ENCODE measurements at regions not wholly inside any gene's neighbourhood (a gene's known extent, or its start where the extent isn't known, plus 50 kb on each side); places are given as distances from the start of the nearest gene placed in this dataset.
"Not testable (repeated sequence)": the region's sequence is repeated elsewhere in the genome, so short reads cannot be mapped to it uniquely, and the experiment has no call there.

DNA sequence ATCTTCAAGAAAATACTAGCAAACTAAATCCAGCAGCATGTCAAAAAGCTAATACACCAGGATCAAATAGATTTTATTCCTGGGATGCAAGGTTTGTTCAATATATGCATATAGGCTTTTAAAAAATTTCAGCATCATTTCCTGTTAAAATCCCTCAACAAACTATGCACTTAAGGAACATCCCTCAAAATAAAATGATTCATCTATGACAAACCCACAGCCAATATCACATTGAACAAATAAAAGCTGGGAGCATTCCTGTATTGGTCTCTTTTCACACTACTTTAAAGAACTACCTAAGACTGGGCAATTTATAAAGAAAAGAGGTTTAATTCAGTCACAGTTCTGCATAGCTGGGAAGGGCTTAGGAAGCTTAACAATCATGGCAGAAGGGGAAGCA lies 726.7 kb downstream of the GRXCR1 start:
- DNase-seq: no peak

DNA sequence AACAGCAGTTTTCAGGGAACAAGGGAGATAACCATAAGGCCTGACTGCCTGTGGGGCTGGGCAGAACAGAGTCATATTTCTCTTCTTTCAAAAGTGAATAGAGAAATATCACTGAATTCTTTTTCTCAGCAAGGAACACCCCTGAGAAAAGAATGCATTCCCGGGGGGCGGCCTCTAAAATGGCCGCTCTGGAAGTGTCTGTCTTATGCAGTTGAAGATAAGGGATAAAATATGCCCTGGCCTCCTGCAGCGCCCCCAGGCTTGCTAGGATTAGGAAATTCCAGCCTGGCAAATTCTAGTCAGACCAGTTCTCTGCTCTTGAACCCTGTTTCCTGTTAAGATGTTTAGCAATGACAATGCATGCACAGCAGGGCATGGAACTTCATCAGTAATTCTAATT lies 745.4 kb downstream of the GRXCR1 start:
- not testable (repeated sequence) for DNase-seq

DNA sequence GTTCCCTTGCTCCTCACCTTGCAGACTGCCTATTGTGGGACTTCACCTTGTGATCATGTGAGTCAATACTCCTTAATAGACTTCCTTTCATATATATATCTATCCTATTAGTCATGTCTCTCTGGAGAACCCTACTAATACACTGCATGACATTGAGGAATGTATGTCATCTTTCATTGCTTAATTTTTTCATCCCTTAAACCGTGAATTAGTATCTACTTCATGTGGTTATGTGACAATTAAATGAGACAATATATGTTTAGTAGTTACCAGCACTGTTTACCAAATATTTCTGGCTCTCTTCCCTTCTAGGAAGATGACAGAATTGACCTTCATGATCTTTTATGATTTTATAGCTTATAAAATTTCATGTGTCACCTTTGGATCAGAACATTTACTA lies 759.5 kb downstream of the GRXCR1 start:
- no peak for DNase-seq

DNA sequence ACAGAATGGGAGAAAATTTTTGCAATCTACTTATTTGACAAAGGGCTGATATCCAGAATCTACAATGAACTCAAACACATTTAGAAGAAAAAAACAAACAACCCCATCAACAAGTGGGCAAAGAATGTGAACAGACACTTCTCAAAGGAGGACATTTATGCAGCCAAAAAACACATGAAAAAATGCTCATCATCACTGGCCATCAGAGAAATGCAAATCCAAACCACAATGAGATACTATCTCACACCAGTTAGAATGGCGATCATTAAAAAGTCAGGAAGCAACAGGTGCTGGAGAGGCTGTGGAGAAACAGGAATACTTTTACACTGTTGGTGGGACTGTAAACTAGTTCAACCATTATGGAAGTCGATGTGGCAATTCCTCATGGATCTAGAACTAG lies 767.0 kb downstream of the GRXCR1 start:
- not testable (repeated sequence) for DNase-seq

DNA sequence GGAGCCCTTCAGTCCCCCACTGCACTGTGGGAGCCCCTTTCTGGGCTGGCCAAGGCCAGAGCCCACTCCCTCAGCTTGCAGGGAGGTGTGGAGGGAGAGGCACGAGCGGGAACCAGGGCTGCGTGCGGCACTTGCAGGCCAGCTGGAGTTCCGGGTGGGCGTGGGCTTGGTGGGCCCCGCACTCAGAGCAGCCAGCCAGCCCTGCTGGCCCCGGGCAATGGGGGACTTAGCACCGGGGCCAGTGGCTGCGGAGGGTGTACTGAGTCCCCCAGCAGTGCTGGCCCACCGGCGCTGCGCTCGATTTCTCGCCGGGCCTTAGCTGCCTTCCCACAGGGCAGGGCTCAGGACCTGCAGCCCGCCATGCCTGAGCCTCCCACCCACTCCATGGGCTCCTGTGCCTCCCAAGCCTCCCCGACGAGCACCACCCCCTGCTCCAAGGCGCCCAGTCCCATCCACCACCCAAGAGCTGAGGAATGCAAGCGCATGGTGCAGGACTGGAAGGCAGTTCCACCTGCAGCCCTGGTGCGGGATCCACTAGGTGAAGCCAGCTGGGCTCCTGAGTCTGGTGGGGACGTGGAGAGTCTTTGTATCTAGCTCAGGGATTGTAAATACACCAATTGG lies 776.2 kb downstream of the KCTD8 start:
- DNase-seq: not testable (repeated sequence)

DNA sequence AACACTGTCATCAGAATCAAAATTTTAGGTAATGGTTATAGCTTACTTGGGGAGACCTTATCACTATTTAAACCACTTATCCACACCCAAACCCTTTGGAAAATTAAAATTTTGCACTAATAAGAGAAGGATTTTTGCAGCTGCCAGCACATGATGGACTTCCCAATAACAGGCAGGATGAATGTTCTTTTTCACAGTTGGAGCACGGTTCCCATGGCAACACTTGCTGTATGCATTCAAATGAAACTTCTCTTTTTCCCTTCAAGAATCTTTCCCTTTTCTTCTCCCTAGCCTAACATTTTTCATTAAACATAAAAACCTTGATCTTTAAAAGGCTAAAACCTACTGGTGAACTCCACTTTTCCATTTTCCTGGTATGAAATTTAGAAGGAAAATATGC lies 768.2 kb downstream of the KCTD8 start:
- no peak for DNase-seq

DNA sequence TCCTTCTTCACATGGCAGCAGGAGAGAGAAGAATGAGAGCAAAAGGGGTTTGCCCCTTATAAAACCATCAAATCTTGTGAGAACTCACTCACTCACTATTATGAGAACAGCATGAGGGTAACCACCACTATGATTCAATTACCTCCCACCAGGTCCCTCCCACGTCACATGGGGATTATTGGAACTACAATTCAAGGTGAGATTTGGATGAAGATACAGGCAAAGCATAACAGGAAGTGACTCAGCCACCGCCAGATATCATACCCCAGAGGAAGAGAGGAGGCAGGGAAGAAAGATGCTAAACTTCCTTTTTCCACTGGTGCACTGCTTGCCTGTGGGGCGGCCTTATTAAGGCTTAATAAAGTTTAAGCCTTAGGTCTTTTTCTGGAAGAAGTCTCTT lies 766.1 kb downstream of the KCTD8 start:
- DNase-seq: no peak

DNA sequence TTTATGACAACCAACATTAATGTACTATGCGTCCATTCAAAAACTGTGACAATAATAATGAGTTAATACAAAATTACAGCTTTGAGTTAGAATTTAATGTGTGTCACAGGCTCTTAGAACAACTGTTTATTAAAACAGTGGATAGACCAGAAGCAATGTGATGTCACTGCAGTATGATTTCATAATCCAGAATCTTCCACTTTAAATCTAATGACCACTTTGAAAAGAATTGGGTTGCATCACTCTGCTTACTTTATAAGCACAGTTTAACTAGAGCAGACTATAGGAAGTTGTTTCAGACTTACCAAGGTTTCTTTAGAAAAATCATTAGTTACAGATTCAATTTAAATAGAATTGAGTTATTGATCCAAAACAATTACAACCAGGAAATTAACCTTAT lies 758.5 kb downstream of the KCTD8 start:
- DNase-seq: no peak

DNA sequence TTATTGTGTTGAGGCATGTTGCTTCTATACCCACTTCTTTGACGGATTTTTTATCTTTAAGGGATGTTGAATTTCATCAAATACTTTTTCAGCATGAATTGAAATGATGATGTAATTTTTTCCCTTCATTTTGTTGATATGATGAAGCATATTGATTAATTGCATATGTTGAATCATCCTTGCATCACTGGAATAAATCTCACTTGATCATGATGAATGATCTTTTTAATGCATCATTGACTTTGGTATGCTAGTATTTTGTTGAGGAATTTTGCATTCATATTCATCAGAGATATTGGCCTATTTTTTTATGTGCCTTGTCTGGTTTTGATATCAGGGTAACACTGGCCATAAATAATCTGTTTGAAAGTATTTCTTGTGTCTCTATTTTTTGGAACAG lies 754.7 kb downstream of the KCTD8 start:
- DNase-seq: no peak

DNA sequence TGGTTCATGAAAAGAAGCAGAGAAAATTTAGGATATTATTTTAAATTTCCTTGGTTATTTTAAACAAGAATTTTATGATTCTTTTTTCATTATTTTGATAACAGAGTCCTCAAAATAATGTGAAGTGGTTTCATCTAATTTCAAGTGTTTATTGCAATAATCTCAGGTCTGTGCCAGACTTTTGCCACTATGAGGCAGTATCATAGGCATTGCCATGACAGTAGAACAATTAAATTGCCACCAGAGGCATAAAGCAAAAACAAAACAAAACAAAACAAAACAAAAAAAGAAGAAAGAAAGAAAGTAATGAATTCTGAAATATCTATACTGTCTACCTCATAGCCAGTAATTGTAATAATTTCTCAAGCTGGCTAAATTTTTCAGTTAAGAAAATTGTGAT lies 739.2 kb downstream of the KCTD8 start:
- no peak for DNase-seq

DNA sequence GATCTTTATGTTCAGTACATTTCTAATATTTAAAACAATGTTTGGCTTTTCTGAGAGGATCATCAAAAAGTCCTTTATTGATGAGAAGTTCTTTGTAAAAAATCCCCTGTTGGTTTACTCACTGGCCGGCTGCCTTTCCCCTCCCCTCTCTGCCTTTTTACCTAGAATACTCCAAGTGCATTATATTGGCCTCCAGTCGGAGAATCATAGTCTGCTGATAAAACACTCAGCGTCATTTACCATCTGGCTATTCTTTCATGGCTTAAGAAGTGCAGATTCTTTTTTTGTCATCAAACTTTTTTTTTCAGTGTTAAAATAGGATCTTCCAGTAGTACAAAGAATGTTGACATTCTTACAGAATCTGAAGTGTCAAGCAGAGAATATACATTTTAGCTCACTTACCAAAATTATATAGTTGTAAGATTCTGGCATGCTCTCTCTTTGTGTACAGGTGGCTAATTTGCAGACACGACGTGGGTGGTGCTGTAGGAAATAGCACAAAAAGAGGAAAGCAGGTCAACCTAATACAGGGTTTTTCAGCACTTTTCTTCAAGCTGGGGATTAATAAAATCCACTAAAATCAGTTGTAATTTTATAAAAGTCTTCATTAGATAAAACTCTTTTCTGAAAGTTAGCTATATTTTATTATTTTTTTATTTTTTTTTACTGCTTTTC lies 731.8 kb downstream of the KCTD8 start:
- DNase-seq: no peak

DNA sequence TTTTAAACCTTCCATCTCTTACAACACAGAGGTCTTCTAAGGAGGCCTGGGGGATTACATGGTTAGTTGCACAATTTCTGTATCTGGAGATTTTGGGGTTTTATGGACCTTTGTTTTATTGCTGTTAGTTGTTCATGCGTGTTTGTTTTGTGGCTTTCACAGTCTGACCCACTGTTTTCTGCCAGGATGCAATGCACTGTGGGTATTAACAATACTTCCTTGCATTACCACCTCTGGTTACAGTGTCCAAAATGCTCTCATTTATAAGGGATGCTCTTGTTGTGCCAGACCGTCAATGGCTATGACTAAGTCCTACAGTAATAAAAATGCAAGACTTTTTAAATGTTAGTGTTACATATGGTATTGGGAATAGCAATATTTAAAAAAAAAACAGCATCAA lies 730.2 kb downstream of the KCTD8 start:
- no peak for DNase-seq

DNA sequence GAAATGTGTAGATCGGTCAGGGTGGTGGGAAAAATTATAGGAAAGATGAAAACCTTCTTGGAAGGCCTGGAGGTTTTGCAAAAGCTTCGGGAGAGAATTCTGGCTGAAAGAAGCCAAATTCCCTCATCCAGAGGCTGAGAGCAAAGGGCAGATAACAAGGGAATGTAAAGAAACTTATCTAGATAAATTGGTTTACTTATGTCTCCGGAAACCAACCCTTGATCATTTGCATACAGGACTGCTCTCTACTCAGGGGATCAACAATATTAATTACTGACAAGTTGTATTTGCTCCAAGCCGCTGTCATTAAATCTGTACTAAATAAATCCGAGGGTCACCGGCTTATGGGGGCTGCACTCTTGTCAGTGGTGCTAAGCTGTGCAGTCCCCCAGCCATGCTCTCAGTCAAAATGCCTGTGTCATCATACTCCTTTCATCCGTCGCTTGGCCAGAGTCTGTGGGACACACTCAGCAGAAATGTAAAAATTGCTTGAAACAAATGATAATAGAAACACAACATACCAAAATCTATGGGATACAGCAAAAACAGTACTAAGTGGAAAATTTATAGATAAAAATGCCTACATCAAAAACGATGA lies 715.7 kb downstream of the KCTD8 start:
- no peak for DNase-seq

DNA sequence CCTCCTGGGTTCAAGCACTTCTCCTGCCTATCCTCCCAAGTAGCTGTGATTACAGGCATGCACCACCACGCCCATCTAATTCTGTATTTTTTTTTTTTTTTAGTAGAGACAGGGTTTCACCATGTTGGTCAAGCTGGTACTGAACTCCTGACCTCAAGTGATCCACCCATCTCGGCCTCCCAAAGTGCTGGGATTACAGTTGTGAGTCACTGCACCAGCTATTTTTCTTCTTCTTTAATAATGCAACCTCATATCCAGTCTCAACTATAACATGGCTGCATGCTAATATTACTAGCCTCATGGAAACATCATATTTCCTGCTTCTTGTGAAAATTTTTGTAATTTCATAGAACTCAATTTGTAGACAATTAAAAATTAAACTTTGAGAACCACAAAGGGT lies 706.5 kb downstream of the KCTD8 start:
- no peak for DNase-seq

DNA sequence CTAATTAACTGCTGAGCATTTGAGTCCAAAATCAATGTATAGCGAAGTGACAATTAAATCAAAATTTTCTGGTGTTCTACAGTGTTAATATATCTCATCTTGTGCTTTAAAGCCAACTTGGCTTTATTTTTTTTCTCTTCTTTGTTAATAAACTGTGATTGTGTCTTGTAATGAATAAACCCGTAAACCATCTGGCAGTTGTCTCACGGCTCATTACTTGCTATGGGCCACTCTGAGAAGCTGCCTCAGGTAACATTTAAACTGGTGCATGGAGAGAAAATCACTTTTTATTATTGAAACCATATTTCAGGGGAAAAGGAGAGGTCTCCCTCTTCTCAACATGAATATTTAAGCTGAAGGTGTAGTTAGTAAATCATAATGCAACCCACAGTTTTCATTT lies 694.0 kb downstream of the KCTD8 start:
- no peak for DNase-seq

DNA sequence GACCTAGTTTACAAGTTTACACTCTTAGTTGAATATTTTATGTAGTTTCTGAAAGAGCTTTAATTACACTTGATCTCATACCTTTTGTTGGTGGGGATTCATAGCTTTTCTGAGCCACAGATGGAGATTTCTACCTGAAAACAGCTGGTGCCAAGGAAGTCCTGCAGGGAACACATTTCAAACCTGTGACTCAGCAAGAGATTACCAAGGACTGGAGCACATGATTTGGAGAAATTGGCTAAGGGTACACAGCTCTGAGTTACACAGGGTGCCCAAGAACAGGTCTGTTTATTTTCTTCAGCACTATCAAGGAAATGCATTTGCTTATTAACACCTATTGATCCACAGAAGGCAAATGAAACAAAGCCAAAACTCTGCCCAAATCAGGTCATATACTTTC lies 691.5 kb downstream of the KCTD8 start:
- DNase-seq: no peak

DNA sequence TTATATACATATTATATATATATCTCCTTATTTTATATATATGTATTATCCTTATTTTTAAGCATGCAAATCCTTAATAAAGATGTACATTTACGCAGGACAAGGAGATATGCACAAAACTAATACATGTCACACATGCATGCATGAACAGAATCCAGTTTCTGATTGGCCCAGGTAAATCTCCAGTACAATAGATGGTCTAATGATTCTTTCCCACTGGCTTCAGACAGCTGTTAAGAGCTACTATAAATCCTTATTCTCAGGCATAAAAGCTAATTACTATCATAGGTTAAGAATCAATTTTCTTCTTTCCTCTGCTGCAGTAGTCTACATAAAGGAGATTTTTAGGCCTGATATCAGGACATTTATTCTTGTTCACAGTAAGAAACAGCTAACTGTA lies 689.8 kb downstream of the KCTD8 start:
- no peak for DNase-seq

DNA sequence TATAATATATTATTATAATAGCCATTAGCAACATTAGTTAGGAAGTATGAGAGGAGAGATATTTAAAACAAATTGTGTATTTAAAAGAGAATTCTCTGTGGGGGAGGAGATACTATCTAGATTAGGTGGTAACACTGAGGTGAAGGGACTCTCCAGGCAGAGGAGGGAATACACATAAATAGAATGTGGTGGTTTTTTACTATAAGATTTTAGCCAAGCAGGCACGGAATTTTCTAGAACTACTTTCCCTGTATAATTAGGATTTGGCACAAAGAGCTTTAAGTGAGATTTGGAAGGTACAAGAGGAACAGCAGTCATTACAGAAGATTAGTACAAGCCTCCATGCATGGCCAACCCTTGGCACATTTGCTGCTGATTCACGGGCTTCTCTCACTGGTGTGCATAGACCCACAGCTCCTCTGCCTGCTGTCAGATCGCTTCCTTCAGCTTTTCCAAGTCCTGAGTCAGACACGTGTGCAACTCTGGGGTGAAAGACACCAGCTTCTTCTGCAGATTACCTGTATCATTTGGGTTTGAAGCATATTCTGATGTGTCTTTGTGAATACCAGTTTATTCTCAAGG lies 685.5 kb downstream of the KCTD8 start:
- no peak for DNase-seq

DNA sequence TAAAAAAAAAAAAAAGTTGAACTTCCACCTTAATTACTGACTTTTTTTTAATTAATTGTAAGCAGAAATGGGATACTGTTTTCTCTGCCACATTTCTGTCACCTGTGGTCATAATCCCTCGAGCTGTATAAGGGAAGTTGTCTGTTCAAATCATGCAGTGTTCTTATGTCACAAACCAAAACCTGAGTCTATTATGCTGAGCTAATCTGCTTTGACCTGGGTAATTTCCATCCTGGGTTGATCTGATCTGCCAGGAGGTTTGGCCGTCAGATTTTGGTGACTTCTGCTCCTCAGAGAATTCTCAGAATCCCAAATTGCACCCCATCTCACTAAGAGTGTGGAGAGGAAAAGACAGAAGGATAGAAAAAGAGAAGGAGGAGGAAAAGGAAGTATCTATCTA lies 683.1 kb downstream of the KCTD8 start:
- DNase-seq: no peak

DNA sequence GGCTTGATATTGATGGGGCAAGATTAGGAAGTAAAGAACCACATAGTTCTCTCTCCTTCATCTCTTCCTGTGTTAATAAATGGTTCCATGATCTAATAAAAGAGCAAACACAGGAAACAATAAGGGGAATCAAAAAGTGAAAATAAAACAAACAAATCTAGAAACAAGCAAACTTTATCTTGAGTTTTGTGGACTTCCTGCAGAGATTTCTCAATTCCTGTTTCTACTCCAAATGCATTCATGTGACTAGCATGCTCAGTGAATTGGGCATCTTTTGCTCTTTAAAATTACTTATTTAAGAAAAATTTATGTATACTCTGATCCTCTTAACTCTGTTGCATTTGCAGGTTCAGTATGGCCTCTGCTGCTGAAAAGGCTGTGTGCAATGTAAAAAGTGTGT lies 682.0 kb downstream of the KCTD8 start:
- DNase-seq: no peak

DNA sequence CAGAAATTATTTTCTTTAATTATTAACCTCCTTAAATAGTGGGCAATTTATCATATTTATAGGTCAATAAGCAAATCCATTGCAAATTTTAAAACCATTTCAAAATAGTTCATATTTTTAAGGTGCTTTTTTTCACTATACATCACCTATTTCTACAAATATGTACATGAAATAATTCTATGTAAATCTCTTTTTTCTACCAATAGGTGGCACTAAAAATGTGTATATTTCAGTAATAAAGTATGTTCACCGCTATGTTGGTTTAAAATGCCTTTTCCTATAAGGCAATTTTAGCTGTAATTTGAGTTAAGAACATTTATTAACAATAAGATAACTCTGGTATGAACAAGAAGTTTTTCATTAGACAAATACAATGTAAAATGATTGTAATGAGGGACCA lies 672.2 kb downstream of the KCTD8 start:
- DNase-seq: no peak

DNA sequence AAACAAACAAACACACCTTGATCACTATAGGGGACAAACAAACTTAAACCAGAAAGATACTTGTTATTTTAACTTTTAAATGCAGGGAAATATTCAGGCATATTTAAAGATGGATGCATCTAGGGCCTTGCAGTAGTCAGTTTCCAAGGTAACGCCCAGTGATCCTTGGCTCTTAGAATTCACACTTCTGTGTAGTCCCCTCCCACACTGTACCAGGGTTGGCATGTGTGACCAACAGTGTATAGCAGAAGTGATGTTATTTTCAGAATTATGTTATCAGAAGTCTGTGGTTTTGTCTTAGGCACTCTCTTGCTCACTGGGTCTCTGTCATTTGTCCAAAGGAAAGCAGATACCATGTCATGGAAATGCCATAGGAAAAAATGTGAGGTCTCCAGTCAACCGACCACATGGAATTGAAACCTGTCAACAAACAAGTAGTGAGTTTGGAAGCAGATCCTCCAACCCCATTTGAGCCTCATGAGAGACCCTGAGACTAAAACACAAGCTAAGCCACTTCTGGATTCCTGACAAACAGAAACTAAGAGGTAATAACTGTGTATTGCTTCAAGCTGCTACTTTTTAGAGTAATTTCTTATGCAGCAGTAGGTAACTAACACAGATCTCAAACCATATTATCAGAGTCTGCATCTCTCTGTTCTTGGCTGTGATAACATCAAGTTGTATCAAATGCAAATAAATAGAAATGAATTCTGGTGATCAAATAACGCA lies 670.3 kb downstream of the KCTD8 start:
- DNase-seq: no peak

DNA sequence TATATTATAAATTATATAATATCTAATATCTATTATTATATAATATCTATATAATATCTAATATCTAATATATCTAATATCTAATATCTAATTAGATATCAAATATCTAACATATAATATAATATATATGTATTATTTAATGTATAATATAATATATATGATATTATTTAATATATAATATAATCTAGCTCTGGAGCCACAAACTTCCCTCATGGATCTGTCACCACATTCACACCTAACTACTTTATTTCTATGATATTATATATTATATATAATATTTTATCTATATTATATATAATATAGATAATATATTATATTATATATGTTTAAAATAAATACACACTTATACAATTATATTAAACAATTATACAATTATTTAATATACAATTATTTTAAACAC lies 667.5 kb downstream of the KCTD8 start:
- DNase-seq: no peak

All from right lung (tissue), 2 donors.